ENCODE measurements at regions not wholly inside any gene's neighbourhood (a gene's known extent, or its start where the extent isn't known, plus 50 kb on each side); places are given as distances from the start of the nearest gene placed in this dataset.

DNA sequence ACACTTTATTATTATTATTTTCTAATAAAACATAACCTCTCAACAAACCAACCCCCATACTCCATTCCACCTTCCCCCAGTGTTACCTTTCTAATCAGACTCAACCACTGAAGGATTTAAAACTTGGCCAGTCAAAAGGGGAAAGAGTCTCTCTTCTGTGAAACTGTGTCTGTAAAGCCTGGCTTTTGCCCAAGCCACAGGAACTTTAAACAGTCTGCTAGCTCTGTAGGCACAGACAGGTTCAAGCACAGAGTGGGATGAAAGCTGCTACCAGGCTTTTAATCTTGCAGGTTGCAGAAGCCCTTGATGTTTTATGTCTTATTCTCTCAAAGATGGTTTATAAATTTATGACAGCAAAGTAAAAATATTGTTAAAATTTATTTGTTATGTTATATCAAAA is 585.7 kb downstream of the TENT5A start:
- TF ChIP-seq EP300 (conservative IDR thresholded peaks at IDR 0.05; ENCODE audit: poor library complexity, severe bottlenecking) = no peak
- TF ChIP-seq, protein P1, sequence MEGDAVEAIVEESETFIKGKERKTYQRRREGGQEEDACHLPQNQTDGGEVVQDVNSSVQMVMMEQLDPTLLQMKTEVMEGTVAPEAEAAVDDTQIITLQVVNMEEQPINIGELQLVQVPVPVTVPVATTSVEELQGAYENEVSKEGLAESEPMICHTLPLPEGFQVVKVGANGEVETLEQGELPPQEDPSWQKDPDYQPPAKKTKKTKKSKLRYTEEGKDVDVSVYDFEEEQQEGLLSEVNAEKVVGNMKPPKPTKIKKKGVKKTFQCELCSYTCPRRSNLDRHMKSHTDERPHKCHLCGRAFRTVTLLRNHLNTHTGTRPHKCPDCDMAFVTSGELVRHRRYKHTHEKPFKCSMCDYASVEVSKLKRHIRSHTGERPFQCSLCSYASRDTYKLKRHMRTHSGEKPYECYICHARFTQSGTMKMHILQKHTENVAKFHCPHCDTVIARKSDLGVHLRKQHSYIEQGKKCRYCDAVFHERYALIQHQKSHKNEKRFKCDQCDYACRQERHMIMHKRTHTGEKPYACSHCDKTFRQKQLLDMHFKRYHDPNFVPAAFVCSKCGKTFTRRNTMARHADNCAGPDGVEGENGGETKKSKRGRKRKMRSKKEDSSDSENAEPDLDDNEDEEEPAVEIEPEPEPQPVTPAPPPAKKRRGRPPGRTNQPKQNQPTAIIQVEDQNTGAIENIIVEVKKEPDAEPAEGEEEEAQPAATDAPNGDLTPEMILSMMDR (IDR thresholded peaks at IDR 0.05; ENCODE audit: poor library complexity, severe bottlenecking) = no peak
- TF ChIP-seq EZH2 (IDR thresholded peaks at IDR 0.05; ENCODE audit: borderline replicate concordance, insufficient read depth, low read length, poor library complexity, severe bottlenecking) = no peak
- TF ChIP-seq RAD21 (conservative IDR thresholded peaks at IDR 0.05) = no peak
- no peak for TF ChIP-seq MXI1 (conservative IDR thresholded peaks at IDR 0.05; ENCODE audit: poor library complexity, severe bottlenecking)
